ENCODE measurements at regions not wholly inside any gene's neighbourhood (a gene's known extent, or its start where the extent isn't known, plus 50 kb on each side); places are given as distances from the start of the nearest gene placed in this dataset.
A peak's percentile ranks its signal among the peaks of the same experiment; 100 is the strongest.

DNA sequence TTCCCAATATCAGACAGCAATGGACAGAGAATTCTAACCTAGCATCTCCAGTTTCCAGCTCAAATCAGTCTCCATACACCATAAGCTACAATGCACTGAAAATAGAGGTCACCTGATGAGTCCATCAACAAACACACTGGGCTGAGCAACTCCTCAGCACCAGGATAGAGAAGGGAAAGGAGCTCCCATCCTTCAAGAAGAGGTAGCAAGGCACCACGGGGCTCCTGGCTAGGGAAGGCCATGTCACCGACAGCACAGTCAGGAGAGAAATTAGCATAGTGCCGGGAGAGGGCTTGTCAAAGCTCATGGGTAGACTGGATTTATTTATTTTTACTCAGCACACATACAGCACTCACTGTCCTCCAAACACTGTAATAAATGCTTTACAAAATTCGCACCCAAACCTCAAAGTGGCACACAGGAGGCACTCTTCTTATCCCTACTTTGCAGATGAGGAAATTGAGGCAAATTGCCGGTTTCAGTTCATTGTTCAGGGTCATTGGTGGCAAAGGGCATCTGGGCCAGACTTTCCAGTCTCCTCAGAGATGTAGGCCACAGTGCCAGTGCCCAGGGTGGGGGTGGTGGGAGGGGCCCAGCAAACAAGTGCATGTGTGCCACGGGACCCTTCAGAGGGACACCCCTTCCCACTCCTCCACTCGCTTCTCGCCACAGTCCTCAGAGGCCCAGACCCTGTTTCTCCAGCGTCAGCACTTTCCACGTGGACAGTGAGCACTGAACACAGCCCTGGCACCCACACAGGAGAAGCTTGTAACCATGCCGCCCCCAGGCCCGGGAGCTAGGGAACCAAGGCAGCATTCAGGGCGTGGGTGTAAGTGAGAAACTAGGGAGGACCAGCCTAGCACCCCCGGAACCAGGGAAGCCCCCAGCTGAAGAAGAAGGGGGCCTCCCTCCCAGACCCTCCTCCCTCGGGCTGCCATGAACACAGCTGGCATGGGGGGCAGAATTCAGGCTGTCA, 1417.4 kb downstream of the TBC1D22A start:
- no peak for FAIRE-seq
- no peak for DNase-seq (ENCODE audit: low spot score)

DNA sequence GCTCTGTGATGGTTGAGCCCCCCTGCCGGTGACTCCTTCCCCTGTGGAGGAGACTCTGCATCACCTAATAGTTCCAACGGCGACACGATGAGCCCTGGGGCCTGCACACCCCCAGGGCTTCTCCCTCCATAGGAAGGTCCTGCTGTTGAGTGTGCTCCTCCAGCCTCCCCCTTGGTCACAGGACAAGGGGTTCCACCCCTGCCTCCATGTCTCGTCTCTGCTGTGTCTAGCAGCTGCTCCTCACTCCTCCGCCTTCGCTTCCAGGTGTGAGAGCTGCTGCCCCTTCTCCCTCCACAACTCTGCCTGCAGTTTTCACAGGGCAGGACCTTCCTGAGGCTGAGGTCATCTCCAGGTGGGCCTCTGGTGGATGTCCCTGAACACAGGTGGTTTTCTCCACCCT, 1416.1 kb downstream of the TBC1D22A start:
- no peak for FAIRE-seq
- no peak for DNase-seq (ENCODE audit: low spot score)

DNA sequence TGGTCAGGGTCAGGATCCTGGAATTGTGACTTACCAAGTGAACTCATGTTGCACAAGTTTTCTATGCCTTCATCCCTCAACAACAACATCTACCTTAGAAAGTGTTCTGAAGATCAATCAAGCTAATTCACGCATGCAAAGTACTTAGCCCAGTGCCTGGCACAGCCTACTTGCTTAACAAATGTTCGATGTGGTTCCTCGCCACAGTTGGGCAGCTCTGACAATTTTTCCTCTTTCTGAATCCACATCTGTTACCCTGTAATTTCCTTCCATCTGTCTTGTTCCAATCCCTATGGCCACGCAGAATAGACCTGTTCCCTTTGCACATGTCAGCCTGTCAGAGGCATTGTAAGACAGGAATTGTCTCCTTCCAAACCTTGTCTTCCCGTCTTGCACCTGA, 1415.2 kb downstream of the TBC1D22A start:
- FAIRE-seq (no peak), DNase-seq (ENCODE audit: low spot score) (no peak)

DNA sequence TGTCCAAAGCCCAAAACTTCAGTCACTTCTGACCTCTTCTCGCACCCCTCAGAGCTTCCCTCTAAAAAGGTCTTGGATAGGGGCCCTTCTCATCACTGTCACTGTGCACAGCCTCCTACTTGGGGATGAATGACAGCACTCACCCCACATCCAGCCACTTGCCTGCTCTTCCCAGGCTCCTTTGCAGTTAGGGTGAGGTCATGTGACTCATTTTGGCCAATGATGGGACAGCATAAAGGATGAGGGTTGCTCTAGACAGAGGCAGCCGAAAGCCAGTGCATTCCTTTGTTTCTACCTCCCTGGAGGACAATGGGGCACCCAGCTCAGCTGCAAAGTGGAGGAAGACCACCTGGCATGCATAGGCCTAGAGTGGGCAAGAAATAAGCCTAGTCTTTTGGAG, 1413.3 kb downstream of the TBC1D22A start:
- DNase-seq (ENCODE audit: low spot score) (no peak), FAIRE-seq (no peak)

DNA sequence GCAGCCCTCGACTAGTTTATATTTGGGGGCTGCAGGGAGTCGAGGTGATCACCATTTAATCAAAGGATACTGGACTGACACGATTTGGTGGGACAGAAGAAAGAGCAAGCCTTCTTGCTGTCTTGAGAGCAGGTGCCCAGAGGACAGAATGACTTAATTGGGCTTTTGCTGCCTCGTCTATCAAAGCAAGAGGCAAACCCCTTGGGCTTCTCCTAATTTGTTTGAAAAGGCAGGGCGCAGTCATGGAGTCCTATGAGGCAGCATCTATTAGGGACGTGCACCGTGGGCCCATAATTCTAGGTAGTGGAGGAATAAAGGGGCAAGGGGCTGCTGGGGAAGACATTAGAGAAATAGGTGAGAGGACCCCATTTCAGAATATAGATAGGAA, 1411.3 kb downstream of the TBC1D22A start:
- FAIRE-seq (no peak), DNase-seq (ENCODE audit: low spot score) (no peak)

DNA sequence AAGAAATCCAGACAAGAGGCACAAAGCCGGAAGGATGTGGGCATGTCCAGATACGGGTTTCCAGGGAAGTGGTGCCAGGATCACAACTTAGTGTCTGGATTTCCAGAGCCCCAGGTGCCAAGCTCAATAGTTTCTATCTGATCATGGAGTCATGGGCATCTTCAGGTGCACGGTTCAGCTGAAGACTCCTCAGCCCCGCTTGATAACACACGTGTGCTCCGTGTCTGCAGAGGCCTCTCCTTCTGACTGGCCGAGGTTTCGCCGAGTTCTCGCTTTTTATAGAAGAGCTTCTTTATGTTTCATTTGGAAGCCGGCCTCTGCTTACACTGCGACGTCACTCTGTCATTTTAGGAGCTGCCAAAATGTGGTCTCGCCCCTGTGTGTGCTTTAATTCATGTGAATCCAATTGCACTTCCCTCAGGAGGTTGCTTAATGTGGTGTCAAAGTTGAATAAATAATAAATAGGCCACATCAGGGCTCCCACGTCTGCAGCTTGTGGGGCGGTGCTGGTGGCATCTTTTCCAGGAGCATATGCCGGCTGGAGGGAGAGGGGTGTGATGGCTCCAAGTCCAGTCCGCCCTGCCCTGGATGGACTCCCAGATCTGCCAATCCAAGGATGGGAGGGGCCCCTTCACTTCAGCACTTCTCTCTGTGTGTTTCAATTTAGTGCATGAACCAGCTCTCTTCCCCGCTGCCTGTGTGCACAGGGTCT, 1410.8 kb downstream of the TBC1D22A start:
- FAIRE-seq (no peak), DNase-seq (ENCODE audit: low spot score) (no peak)

DNA sequence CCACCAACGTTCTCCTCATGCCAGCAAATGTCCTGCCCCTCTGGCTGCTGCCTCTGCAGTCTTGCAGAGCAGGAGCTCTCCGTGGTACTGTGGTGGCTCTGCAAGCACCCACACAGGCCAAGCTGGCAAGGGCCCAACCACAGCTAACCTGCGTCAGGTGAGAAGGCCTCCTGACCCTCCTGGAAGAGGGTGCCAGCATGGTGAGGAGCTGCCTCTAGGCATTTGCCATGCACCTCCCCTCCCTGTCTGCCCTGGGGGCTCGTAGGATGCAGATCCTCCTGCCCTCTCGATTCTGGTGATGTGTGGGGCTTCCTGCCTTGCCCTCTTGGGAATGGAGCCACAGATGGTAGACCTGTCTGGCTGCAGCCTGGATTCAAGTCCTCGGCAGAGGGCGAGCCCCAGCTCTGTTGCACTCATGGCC, 1408.8 kb downstream of the TBC1D22A start:
- FAIRE-seq (no peak), DNase-seq (ENCODE audit: low spot score) (no peak)

DNA sequence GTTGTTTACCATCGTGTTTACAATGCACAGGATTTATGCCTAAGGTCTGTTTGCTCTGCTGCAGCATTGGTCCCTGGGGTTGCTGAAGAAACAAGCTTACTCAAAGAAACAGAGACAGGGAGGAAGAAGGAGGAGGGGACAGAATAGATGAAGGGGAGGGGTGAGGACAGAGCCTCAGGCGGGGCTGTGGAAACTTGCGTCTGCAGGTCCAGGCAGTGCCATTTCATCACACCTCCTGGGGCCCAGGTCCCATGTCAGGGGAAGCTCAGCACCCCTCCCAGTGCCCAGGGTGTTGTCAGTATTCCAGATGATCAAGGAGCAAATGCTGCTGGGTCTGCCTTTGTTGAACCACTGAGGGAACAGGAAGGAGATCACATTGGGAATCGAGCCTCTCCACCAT, 1406.8 kb downstream of the TBC1D22A start:
- DNase-seq (ENCODE audit: low spot score) (no peak), FAIRE-seq (no peak)

DNA sequence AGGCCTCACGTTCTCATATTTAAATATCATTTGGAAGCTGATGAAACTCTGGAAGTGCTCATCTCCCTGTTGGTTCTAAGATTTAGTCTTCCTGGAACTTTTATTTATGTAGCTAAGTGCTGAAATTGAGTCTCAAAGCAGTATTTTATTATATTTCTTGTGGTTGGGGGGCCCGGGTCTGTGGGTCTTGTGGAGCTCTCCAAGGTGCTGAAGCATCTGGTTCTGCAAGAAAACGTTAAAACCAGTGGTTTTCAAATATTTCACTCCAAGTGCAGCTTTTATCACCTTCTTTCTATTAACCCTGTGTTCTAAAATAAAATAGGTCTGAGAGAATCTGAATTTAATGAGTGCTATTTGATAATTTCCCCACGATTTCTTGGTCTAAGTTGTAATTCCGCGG, 1404.8 kb downstream of the TBC1D22A start:
- peak; percentile 24 for DNase-seq (ENCODE audit: low spot score)
- FAIRE-seq = no peak

DNA sequence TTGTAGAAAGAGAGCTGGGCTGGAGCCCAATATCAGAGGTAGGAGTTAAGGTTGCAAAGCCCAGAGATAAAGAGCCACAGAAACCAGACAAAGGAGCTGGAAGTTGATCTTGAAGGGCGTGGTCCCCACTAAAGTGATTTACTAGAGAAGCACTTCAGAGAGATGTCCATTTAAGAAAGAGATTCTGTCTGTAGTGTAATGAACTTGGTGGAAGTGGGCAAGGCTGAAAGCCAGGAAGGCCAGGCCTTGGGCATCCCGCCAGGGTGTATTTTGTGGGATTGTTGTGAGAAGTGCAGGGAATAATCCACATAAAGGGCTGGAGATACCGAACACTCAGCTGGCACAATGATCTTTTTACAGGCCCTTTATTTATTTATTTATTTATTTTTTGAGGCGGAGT, 1398.8 kb downstream of the TBC1D22A start:
- FAIRE-seq = no peak
- DNase-seq (ENCODE audit: low spot score) = no peak

DNA sequence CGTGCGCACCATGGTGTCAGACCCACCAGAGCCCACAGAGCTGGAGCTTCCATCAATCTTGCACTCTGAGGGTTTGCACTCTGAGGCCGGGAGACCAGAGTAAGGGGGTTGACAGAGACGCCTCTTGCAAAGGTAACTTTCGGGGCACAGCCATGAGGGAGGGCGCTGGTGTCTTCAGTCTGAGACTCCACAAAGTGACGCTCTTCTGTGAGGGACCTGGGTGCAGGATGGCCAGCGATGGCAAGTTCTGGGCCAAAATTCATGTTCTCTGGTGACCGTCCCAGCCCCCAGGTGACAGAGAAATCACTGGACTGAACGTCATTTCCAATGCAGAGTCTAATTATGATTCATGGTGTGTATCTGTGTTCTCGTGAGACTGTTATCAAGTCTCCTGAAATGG, 1395.2 kb downstream of the TBC1D22A start:
- no peak for FAIRE-seq
- DNase-seq (ENCODE audit: low spot score) = no peak

DNA sequence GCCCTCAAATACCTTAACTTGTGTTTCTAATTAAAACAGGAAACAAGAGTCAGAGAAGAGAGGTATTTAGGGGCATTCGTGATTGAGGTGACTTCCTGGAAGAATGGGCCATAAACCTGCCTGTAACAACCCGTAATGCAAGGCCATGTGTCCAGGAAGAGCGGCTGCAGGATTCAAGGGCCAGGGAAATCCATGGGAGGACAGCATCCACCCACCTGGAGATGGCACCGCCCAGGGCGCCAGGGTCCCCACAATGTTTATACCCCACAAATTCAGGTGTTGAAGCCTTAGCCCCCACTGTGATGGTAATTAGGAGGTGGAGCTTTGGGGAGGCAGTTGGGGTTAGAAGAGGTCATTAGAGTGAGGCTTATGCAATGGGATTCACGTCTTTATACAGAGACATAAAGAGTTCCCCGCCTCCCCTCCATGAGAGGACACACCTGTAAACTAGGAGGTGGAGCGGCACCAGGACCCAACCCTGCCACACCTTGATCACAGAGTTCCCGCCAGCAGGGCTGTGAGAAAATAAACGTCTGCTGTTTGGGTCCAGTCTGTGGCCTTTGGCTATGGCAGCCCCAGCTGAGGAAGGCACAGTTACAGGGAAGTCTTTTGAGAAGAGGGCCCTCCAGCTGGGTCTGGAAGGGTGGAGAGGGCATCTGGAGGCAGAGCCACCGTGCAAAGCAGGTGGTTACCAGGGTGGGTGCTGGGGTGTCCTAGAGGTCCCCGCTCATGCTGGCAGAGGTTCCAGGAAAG, 1394.3 kb downstream of the TBC1D22A start:
- FAIRE-seq (no peak), DNase-seq (ENCODE audit: low spot score) (no peak)

DNA sequence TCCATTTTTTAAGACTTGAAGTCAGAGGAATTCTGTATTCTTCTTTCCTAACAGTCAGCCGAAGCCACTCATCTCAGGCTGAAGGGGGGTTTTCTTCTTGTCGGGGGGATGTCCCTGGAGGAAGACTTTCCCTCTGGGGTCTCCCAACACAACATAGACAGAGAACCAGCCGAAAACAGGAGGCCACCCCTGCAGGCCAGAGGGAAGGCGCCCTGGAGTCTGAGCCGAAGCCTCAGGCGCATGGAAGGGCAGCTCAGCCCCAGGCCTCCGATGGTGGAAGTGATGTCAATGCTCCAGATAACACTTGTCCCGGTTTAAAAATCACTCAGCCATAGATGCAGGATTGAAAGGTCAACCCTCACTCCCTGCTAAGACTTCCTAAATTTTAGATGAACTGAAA, 1393.0 kb downstream of the TBC1D22A start:
- DNase-seq (ENCODE audit: low spot score) (no peak), FAIRE-seq (no peak)

DNA sequence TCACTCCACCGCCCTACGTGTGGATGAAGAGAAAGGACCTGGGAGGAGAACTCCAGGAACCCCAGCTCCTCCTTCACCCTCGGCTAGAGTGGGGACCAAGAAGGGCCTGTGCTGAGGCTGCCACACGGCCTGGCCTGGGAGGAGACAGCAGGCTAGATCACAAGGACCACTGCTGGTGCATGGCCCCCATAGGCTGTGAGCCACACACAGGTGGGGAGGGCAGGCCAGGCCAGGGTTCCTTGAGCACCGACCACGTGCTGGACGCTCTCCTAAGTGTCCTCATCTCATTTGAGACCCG, 1392.4 kb downstream of the TBC1D22A start:
- FAIRE-seq (no peak), DNase-seq (ENCODE audit: low spot score) (no peak)

DNA sequence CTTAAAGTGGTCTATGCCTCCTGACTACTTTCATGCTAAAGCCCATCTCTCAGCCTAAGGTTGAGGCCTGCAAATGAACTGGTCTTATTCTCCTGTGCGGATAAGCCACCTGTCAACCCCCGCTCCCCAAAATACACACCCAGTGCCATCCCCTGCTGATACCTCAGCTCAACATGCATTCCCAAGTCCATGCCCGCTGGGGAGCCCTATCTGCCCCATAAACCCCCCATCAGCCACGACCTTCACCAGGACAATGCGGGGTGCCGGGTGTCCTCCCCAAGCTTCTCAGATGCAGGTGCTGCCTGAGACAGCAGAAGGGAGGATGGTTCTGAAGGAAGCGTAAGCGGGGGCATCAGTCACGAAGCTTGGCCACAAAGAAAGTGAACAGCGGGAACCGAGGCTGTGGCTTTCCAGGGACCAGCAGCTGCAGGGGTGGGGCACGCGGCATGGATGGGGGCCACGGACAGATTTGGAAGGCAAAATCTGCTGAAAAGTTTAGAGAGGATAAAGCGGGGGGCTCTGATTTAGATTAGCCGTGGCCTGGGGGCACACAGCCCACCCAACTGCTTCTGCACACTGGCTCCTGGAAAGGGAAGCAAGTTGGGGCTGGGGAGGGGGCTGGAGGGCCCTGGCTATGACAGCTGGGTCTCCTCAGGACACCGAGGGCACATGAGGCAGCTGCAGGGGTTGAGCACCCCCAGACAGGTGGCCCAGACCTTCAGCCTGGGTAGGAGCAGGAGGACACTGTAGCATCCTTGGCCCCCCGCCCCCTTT, 1391.9 kb downstream of the TBC1D22A start:
- FAIRE-seq (no peak), DNase-seq (ENCODE audit: low spot score) (no peak)

DNA sequence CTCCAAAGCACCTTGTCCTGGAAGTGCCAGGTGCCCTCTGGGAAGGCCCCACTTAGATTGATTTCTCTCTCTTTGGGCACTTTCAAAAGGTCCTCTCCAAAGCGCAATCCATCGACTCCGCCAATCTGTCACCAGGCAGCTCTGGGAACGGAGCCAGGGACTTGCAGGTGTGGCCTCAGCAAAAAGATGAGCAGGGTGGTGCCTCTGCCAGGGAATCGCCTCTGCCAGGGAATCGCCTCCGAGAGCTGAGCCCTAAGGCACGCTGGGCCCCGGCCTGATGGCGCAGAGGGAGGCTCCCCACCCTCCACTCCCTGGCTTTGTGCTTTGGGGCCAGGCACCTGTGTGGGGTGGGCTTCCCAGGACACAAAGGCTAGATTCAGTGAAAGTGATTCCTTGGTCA, 1391.3 kb downstream of the TBC1D22A start:
- FAIRE-seq (no peak), DNase-seq (ENCODE audit: low spot score) (no peak)

DNA sequence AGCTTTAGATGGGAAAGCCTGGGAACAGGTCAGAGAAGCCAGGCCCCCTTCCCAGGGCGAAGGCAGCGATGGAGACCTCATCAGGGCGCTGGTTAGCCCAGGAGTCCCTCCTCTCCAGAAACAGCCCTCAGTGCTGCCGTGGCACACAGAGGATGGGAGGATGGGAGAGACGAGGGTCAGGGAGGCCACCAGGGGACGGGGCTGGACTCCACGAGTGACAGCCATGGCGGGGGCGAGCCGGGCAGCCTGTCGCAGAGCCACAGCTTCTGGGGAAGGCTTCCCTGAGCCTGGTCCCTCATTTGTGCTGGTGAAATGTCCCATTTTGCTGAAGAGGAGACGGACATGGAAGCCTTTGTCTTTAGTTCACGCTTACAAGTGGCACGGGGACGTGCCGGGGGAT, 1390.5 kb downstream of the TBC1D22A start:
- FAIRE-seq = no peak
- DNase-seq (ENCODE audit: low spot score) = no peak

DNA sequence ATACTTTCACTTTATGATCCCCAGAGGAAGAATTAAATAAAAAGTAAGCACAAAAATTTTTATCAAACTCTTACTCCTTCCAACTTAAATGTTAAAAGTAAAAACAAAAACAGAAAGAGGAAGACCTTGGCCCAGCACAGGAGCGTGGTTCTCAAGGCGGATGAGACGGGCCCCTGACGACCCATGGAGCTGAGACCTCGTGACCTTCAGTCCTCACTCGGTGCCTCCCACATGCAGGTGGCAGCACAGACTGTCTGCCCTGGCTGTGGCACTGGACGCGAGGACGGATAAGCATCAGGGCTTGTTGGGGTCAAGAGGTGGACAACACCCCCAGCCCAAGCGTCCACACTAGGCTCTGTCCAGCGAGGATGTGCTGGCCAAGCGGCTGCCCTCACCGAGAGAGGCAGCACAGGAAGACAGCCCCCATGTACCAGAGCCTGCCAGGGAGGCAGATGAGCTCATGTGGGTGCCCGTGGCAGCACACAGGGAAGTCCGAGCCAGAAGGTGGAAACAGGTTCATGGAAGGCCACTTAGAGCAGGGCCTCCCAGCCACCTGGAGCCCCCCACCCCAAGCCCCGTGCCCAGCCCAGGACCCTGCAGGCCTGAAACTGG, 1389.8 kb downstream of the TBC1D22A start:
- FAIRE-seq = no peak
- DNase-seq (ENCODE audit: low spot score) = no peak

DNA sequence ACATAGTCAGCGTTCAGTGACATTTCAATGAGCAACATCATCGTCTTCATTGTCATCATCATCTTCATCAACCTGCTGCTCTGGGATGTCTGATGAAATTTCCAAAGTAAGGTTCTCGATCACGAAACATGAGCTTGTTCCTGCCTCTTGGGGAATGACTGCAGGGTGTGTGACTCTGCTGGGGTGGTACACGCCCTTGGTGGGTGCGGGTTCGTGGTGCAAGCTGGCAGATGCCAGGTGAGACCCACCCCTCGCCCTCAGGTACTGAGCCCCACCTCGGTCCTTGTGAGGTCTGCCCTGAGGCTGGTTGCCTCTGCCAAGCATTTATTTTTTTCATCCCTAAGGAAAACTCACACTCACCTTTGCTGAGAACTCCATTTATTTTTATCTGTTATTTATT, 1389.2 kb downstream of the TBC1D22A start:
- DNase-seq (ENCODE audit: low spot score) (no peak), FAIRE-seq (no peak)

DNA sequence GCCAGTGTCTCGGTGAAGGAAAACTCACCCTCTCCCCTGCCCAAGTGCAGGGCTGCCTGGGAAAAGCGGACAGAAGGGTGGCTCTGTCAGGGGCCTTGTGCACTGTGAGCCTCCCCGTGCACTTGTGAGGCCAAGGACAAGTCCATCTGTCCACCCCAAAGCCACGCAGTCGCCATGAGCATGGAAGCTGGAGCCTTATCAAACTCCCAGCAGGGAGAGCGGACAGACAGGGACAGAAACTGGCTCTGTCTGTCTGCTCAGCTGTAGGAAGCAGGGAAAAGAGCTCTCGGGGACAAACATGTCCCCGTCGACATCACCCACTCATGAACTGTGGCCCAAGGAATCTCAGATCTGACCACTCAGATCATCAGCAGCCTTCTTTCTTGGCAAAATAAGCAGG, 1385.4 kb downstream of the TBC1D22A start:
- no peak for DNase-seq (ENCODE audit: low spot score)

DNA sequence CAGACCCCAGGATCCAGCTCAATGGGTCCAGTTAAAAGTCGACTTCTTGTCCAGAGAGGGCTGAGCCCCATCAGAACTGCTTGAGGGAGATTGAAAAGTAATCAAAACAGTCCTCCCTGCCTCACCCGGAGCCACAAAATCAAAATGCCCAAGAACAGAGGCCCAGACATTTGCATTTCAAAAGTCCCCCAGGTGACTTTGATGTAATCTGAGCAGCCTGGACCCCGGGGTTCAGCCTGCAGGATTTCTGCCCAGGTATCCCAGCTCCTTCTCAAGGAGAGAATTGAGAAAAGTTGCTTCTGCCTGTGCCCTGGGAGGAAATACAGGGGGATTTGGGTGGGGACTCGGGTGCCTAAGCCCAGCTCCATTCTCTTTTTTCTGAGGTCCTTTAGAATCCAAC, 1385.0 kb downstream of the TBC1D22A start:
- FAIRE-seq = no peak
- no peak for DNase-seq (ENCODE audit: low spot score)

More for the DNA sequence above, 1385.4 kb downstream of the TBC1D22A start:
- no peak for FAIRE-seq
